Nephron (organoid): ENCODE measurements at regions not wholly inside any gene's neighbourhood (a gene's known extent, or its start where the extent isn't known, plus 50 kb on each side); places are given as distances from the start of the nearest gene placed in this dataset.

Experiments used
- H3K27ac Mint-ChIP-seq, 3 experiments: 2 replicates each; pipeline ENCODE4 v1.8.0; 2020; ENCODE audit warnings: mixed read lengths in 3 of 3, mild to moderate bottlenecking in 2 of 3, moderate library complexity in 1 of 3
- H3K27me3 Mint-ChIP-seq: 2 replicates; pipeline ENCODE4 v1.8.0; 2021; ENCODE audit warnings: low read depth, mild to moderate bottlenecking, moderate library complexity, mixed read lengths
- H3K36me3 Mint-ChIP-seq: 2 replicates; pipeline ENCODE4 v1.8.0; 2020; ENCODE audit warnings: low read depth, mixed read lengths
- H3K4me1 Mint-ChIP-seq: 2 replicates; pipeline ENCODE4 v1.8.0; 2020; ENCODE audit warnings: mixed read lengths
- H3K4me3 Mint-ChIP-seq, 3 experiments: 2 replicates each; pipeline ENCODE4 v1.8.0; 2020; ENCODE audit warnings: mild to moderate bottlenecking in 3 of 3, mixed read lengths in 3 of 3, moderate library complexity in 2 of 3
- H3K9me3 Mint-ChIP-seq: 2 replicates; pipeline ENCODE4 v1.8.0; 2020; ENCODE audit warnings: mixed read lengths
- TF ChIP-seq, protein P1 (sequence below), 3 experiments: fragments of 200-600 bp; sonication (generic); IDR thresholded peaks; one replicate each; pipeline ENCODE4 v1.5.0; 2021; ENCODE audit warnings: antibody characterized with exemption in 3 of 3; ENCODE audit not compliant: unreplicated experiment in 3 of 3

DNA sequence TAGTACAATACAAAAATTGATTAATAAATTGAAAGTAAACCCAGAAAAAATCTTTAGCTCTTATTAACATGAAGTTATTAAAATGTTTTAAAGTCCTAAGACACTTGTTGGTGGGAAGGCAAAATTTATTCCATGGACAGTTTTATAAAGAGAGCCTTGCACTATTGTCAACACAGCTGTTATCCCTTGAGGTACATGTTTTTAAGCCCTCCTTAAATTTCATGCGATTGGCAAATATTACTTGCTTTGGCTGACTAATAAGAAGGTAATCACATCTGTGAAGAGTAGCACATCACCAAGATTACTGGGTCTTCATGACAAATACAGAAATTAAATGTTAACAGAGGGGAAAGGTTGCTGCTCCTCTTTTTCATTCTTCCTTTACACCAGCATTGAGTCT, 611.1 kb downstream of the BRINP3 start:
- H3K4me3 Mint-ChIP-seq, result no peak overlapping the region
- no peak overlapping the region for H3K27ac Mint-ChIP-seq
- H3K36me3 Mint-ChIP-seq, result no peaks in the 10 kb centered on the region
- no peaks in the 10 kb centered on the region for H3K4me1 Mint-ChIP-seq
- H3K27me3 Mint-ChIP-seq, result no peaks in the 10 kb centered on the region
- TF ChIP-seq, protein P1, sequence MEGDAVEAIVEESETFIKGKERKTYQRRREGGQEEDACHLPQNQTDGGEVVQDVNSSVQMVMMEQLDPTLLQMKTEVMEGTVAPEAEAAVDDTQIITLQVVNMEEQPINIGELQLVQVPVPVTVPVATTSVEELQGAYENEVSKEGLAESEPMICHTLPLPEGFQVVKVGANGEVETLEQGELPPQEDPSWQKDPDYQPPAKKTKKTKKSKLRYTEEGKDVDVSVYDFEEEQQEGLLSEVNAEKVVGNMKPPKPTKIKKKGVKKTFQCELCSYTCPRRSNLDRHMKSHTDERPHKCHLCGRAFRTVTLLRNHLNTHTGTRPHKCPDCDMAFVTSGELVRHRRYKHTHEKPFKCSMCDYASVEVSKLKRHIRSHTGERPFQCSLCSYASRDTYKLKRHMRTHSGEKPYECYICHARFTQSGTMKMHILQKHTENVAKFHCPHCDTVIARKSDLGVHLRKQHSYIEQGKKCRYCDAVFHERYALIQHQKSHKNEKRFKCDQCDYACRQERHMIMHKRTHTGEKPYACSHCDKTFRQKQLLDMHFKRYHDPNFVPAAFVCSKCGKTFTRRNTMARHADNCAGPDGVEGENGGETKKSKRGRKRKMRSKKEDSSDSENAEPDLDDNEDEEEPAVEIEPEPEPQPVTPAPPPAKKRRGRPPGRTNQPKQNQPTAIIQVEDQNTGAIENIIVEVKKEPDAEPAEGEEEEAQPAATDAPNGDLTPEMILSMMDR (IDR thresholded peaks at IDR 0.05; ENCODE audit: unreplicated experiment in 3 of 3), result no peak
- no peaks in the 10 kb centered on the region for H3K9me3 Mint-ChIP-seq

DNA sequence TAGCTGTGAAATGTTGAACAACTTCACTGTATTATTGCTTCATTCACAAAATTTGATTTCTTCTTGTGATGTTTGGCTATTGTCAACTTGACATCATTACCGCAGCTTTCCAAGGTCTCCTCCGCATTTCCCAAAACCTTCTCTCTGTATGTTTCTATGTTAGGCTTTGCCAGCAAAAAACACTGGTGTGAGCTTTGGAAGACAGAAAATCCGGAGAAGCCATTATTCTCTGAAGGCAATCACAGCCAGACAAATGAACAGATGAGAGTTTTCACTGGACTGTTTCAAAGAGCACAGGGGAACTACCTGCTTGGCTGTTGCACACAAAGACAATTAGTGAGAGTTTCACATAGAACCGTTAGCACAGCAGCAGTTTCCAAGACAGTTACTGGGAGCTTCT, 609.6 kb downstream of the BRINP3 start:
- H3K4me1 Mint-ChIP-seq, result no peaks in the 10 kb centered on the region
- no peaks in the 10 kb centered on the region for H3K9me3 Mint-ChIP-seq
- H3K36me3 Mint-ChIP-seq, result no peaks in the 10 kb centered on the region
- TF ChIP-seq, protein P1 (IDR thresholded peaks at IDR 0.05; ENCODE audit: unreplicated experiment in 3 of 3), result no peak
- no peak overlapping the region for H3K27ac Mint-ChIP-seq
- no peak overlapping the region for H3K4me3 Mint-ChIP-seq
- no peaks in the 10 kb centered on the region for H3K27me3 Mint-ChIP-seq

DNA sequence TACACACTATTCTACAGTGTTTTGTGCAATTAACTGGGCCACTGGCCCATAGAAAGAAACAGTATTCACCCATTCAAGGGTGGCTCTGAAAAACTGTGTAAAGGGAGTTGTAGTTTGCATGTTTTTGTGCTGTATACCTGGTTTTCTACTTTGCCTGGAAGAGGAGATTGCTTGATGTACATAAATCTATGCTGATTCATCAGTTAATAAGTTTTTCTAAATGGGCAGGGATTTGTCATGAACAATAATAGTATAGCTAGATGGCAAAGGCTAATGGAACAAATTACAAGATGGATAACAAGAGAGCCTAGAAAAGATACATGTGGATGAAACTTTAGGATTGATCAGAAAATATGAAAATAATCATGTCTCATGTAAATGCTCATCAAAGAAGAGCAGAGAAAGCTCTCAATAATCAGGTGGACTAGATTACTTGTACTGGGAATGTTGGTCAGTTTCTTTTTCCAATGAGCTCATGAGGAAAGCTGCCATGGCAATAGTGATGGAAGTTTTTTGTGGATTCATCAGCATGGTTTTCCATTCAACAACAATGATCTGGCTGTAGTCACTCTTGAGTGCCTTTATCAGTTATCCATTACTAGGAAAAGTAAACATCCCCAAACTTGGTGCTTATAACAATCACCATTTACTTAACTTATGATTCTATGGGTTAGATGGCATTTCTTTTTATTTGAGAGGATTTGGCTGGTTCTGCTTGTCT, 602.8 kb downstream of the BRINP3 start:
- no peak overlapping the region for H3K27ac Mint-ChIP-seq
- no peaks in the 10 kb centered on the region for H3K36me3 Mint-ChIP-seq
- no peak overlapping the region for H3K4me3 Mint-ChIP-seq
- no peaks in the 10 kb centered on the region for H3K9me3 Mint-ChIP-seq
- no peaks in the 10 kb centered on the region for H3K27me3 Mint-ChIP-seq
- TF ChIP-seq, protein P1 (IDR thresholded peaks at IDR 0.05; ENCODE audit: unreplicated experiment in 3 of 3), result no peak
- H3K4me1 Mint-ChIP-seq, result no peaks in the 10 kb centered on the region

DNA sequence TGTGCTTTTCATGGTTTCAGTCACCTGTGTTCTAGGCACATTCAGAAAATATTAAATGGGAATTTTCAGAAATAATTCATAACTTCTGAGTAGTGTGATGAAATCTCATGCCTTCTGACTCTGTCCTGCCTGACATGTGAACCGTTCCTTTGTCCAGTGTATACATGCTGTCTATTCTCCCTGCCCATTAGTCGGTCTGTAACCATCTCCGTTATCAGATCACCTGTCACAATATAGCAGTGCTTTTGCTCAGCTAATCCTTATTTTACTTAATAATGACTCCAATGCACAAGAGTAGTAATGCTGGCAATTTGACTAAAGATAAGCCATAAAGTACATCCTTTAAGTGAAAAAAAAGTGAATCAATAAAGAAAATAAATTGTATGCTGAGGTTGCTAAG, 597.5 kb downstream of the BRINP3 start:
- H3K9me3 Mint-ChIP-seq, result no peaks in the 10 kb centered on the region
- H3K4me1 Mint-ChIP-seq, result no peaks in the 10 kb centered on the region
- TF ChIP-seq, protein P1 (IDR thresholded peaks at IDR 0.05; ENCODE audit: unreplicated experiment in 3 of 3), result no peak
- H3K4me3 Mint-ChIP-seq, result no peak overlapping the region
- H3K27me3 Mint-ChIP-seq, result no peaks in the 10 kb centered on the region
- H3K27ac Mint-ChIP-seq, result no peak overlapping the region
- H3K36me3 Mint-ChIP-seq, result no peaks in the 10 kb centered on the region

DNA sequence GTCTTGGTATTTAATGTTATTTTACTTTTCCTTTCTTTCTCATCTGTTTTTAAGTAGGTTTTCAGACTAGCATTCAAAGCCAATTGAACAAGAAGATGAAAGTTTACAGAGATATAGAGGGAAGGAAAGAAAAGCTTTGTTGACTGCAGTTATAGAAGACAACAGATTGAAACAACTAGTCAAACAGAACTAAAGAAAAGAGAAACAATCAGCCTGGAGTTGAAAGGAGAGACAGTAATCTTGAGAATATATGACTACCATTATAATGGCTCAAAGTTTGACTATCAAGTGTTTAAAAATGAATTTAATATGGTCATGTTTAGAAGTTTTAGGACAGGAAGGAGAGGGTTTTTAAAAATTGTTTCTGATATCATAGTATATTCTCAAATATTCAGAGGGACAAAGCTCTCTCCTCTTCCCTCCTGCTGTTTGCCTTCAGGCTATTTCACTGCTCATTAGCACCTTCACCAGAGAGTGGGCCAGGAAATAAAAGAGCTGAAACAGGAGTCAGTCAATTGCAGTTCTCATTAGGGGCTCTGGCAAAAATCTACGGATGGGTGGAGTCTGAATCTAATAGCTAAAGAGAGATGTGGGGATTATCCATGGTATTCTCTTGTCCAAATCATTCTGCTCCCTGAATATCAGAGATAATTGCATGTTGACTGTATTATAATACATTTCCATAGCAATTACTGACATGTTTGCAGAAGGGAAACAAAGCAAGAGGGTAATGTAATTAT, 577.8 kb downstream of the BRINP3 start:
- Mint-ChIP-seq H3K4me3 (no peak overlapping the region), H3K4me1 (no peaks in the 10 kb centered on the region), H3K27ac (no peak overlapping the region), H3K9me3 (no peaks in the 10 kb centered on the region), H3K27me3 (no peaks in the 10 kb centered on the region), H3K36me3 (no peaks in the 10 kb centered on the region)
- TF ChIP-seq, protein P1 (IDR thresholded peaks at IDR 0.05; ENCODE audit: unreplicated experiment in 3 of 3), result no peak
